Retinal pigment epithelial cell (primary cell): ENCODE measurements at regions not wholly inside any gene's neighbourhood (a gene's known extent, or its start where the extent isn't known, plus 50 kb on each side); places are given as distances from the start of the nearest gene placed in this dataset.

ENCODE experiments used
- DNase-seq: peaks from one replicate; pipeline ENCODE4 v3.0.0-alpha.2; 2010; ENCODE audit warnings: low read depth
- H3K4me3 ChIP-seq: 2 replicates; pipeline ENCODE4 v1.5.1; 2011; ENCODE audit warnings: mild to moderate bottlenecking, low read length, control low read depth, moderate library complexity
- CTCF ChIP-seq: conservative IDR thresholded peaks from 2 replicates; pipeline ENCODE4 v1.5.1; 2011; ENCODE audit warnings: low read depth, low read length, control low read depth, inconsistent platforms

- TF ChIP-seq CTCF: no peak
- no peak overlapping the region for H3K4me3 ChIP-seq
- DNase-seq: no peak
Observed at GRCh38 chr16:75938818-75939217, 212.5 kb upstream of the CPHXL start.

- TF ChIP-seq CTCF: no peak
Observed at GRCh38 chr16:75942351-75942750, 216.1 kb upstream of the CPHXL start.

GRCh38 chr16:75942936-75943335 is 216.6 kb upstream of the CPHXL start:
- TF ChIP-seq CTCF: no peak
- no peak overlapping the region for H3K4me3 ChIP-seq
- DNase-seq: no peak

More at GRCh38 chr16:75942351-75942750, 216.1 kb upstream of the CPHXL start:
- H3K4me3 ChIP-seq: no peak overlapping the region
- DNase-seq: no peak

- H3K4me3 ChIP-seq: no peak overlapping the region
- no peak for DNase-seq
- no peak for TF ChIP-seq CTCF
Observed at GRCh38 chr16:75943705-75944514, 217.6 kb upstream of the CPHXL start.

GRCh38 chr16:75945916-75946457 is 219.7 kb upstream of the CPHXL start:
- no peak for DNase-seq
- TF ChIP-seq CTCF: no peak
- H3K4me3 ChIP-seq: no peak overlapping the region

GRCh38 chr16:75947626-75948239 is 221.4 kb upstream of the CPHXL start:
- no peak overlapping the region for H3K4me3 ChIP-seq
- no peak for TF ChIP-seq CTCF
- no peak for DNase-seq
